ENCODE measurements at regions not wholly inside any gene's neighbourhood (a gene's known extent, or its start where the extent isn't known, plus 50 kb on each side); places are given as distances from the start of the nearest gene placed in this dataset.

- TF ChIP-seq ZBTB11 (tag by site-specific recombination; conservative IDR thresholded peaks at IDR 0.05; ENCODE audit: low read depth) (no peak), TCF7L2 (IDR thresholded peaks at IDR 0.05; ENCODE audit: borderline replicate concordance, low read depth, low read length) (no peak), ZNF324 (tag by site-specific recombination; IDR thresholded peaks at IDR 0.05) (no peak), ZNF785 (tag by site-specific recombination; IDR thresholded peaks at IDR 0.05) (no peak), ZNF544 (tag by site-specific recombination; IDR thresholded peaks at IDR 0.05) (no peak), ZFP37 (tag by site-specific recombination; IDR thresholded peaks at IDR 0.05) (no peak), ZNF654 (tag by site-specific recombination; IDR thresholded peaks at IDR 0.05; ENCODE audit: low read depth) (no peak), ZNF670 (tag by site-specific recombination; IDR thresholded peaks at IDR 0.05; ENCODE audit: low read depth) (no peak), ZNF423 (tag by site-specific recombination; IDR thresholded peaks at IDR 0.05) (no peak), KLF8 (tag by site-specific recombination; IDR thresholded peaks at IDR 0.05) (no peak)
- TF ChIP-seq, protein P1, sequence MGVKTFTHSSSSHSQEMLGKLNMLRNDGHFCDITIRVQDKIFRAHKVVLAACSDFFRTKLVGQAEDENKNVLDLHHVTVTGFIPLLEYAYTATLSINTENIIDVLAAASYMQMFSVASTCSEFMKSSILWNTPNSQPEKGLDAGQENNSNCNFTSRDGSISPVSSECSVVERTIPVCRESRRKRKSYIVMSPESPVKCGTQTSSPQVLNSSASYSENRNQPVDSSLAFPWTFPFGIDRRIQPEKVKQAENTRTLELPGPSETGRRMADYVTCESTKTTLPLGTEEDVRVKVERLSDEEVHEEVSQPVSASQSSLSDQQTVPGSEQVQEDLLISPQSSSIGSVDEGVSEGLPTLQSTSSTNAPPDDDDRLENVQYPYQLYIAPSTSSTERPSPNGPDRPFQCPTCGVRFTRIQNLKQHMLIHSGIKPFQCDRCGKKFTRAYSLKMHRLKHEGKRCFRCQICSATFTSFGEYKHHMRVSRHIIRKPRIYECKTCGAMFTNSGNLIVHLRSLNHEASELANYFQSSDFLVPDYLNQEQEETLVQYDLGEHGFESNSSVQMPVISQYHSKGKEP (tag by site-specific recombination; IDR thresholded peaks at IDR 0.05), result no peak
Observed at GRCh38 chr2:15729001-15729400, 137.3 kb downstream of the DDX1 start (continued).

GRCh38 chr2:15729709-15730544 lies 138.3 kb downstream of the DDX1 start:
- Histone ChIP-seq H3K4me3 (ENCODE audit: low read depth, low read length) (no peak overlapping the region), H3K9me3 (ENCODE audit: control insufficient read depth, insufficient read depth, low read depth, low read length) (no peaks in the 10 kb centered on the region), H3K27ac (ENCODE audit: extremely low read depth, low read depth, low read length) (no peak overlapping the region), H3K36me3 (ENCODE audit: control insufficient read depth in 2 of 2, insufficient read depth in 1 of 2, low read length in 2 of 2) (no peaks in the 10 kb centered on the region), H3K4me1 (ENCODE audit: control insufficient read depth, insufficient read depth, low read length) (peaks cover 13% of the 10 kb centered on the region)
- TF ChIP-seq ZNF366 (tag by site-specific recombination; conservative IDR thresholded peaks at IDR 0.05), result peak; percentile 77
- no peak for TF ChIP-seq ZNF274 (IDR thresholded peaks at IDR 0.05; ENCODE audit: low read length)
- TF ChIP-seq ZNF274 (tag by site-specific recombination; IDR thresholded peaks at IDR 0.05; ENCODE audit: borderline replicate concordance), result no peak
- TF ChIP-seq ZSCAN23 (tag by site-specific recombination; IDR thresholded peaks at IDR 0.05), result 0 out of 2 replicates have a peak, but pooled peaks have one; percentile 12
- TF ChIP-seq ZNF335 (tag by site-specific recombination; conservative IDR thresholded peaks at IDR 0.05), result peak; percentile 77
- ChIA-PET POLR2A (no interaction called here), CTCF (interaction anchor here (0.9 to 1.2 kb wide), 2 partner anchors 210 to 211 kb away, joined by 4 to 7 read pairs; partner anchors contain the start of gene MYCN)

DNA sequence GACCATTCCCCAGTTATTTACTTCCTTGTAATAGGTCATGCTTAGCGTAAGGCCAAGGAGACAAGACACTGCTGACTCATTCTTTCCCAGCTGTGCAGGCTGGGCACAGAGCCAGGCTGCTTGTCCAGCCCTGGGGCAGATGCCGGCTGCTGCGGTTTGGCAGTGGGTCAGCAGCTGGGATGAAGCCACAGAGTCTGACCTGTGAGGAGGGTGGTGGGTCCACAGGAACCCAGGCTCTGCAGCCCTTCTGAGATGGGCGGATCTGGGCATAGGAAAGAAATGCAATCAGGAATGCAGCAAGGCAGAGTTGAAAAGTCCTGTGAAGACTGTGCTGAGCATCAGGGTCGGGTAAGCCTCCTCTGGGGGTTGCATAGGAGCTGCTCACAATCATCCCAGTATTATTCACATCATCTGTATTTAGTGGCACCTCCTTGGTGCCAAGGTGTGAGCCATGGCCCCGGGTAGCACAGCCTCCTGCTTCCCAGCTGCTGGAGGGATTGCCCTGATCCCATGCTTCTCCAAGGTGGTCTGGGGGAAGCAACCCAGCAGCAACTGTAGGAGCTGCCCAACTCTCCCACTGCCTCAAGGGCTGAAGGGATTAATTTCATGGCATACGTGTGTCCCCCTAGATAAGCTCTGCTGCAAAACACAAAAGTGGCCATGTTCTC lies 139.0 kb downstream of the DDX1 start:
- no peak overlapping the region for H3K27ac ChIP-seq (ENCODE audit: extremely low read depth, low read depth, low read length)
- H3K9me3 ChIP-seq (ENCODE audit: control insufficient read depth, insufficient read depth, low read depth, low read length), result no peaks in the 10 kb centered on the region
- peaks cover 17% of the 10 kb centered on the region for H3K4me1 ChIP-seq (ENCODE audit: control insufficient read depth, insufficient read depth, low read length)
- CTCF ChIA-PET, result interaction anchor here (1.2 kb wide), 1 partner anchor 209 kb away, joined by 7 read pairs; the partner anchor contains the start of gene MYCN
- no peaks in the 10 kb centered on the region for H3K36me3 ChIP-seq (ENCODE audit: control insufficient read depth in 2 of 2, insufficient read depth in 1 of 2, low read length in 2 of 2)
- POLR2A ChIA-PET, result interaction anchor here (0.7 to 0.9 kb wide), 2 partner anchors 53 to 211 kb away, joined by 3 to 4 read pairs; no protein-coding TSS in a partner anchor
- no peak overlapping the region for H3K4me3 ChIP-seq (ENCODE audit: low read depth, low read length)
- peak; percentile 43; the same call in 1 of the 2 replicates for TF ChIP-seq ZNF501 (tag by site-specific recombination; IDR thresholded peaks at IDR 0.05)
- TF ChIP-seq ZNF692 (tag by site-specific recombination; IDR thresholded peaks at IDR 0.05), result peak; percentile 95
- TF ChIP-seq ZSCAN30 (tag by site-specific recombination; IDR thresholded peaks at IDR 0.05), result peak; percentile 75; the same call in 1 of the 2 replicates
- no peak; the same call in 1 of the 2 replicates for TF ChIP-seq TRIM28 (IDR thresholded peaks at IDR 0.05; ENCODE audit: borderline replicate concordance, low read length)
- 0 out of 2 replicates have a peak, but pooled peaks have one; percentile 31 for TF ChIP-seq KLF17 (tag by site-specific recombination; IDR thresholded peaks at IDR 0.05)
- peak; percentile 59; the same call in 1 of the 2 replicates for TF ChIP-seq ZNF660 (tag by site-specific recombination; IDR thresholded peaks at IDR 0.05)
- peak; percentile 46; the same call in 1 of the 2 replicates for TF ChIP-seq KLF8 (tag by site-specific recombination; IDR thresholded peaks at IDR 0.05)
